ENCODE measurements at regions not wholly inside any gene's neighbourhood (a gene's known extent, or its start where the extent isn't known, plus 50 kb on each side); places are given as distances from the start of the nearest gene placed in this dataset.

DNA sequence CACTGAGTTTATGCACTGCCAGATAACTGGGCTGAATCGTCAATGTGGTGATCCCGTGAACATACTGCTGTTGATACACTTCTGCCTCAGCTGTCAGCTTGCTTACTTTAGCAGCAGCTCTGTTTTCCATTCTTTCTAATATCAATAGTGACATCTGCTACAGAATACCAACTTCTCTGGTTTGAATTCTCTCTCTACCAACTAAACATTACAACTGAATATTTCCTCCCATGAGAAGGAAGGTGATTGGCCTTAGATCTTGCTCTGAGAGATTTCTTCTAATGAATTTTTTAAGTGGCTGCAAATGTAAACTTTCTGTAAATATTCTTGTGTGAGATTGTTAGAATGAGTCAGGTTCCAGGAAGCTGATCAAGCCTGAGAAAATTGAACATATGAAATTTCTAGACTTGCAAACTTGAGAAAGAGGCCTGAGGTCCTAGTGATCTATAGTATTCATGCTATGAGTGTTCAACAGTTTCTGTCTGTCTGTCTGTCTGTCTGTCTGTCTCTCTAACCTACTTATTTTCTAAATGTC is 205.5 kb upstream of the CDKN2B start:
- Mint-ChIP-seq H3K27ac (ENCODE audit: unreplicated experiment) (peak overlapping the region; percentile 93), H3K27me3 (ENCODE audit: low read depth, unreplicated experiment) (no peaks in the 10 kb centered on the region), H3K4me1 (ENCODE audit: low read depth, unreplicated experiment) (peaks cover 67% of the 10 kb centered on the region), H3K9me3 (ENCODE audit: unreplicated experiment) (no peaks in the 10 kb centered on the region), H3K4me3 (ENCODE audit: unreplicated experiment) (peak overlapping the region; percentile 61), H3K36me3 (ENCODE audit: low read depth, unreplicated experiment) (no peaks in the 10 kb centered on the region)
- peaks cover 45% of the 10 kb centered on the region for H3K4me1 ChIP-seq (ENCODE audit: insufficient read depth, low read length)
- H4K20me1 ChIP-seq (ENCODE audit: insufficient read depth, low read length), result no peaks in the 10 kb centered on the region
- peak overlapping the region; percentile 23 for H3K27ac ChIP-seq (ENCODE audit: low read depth, low read length)
- H3K9me3 ChIP-seq (ENCODE audit: insufficient read depth, low read depth, low read length), result no peaks in the 10 kb centered on the region
- peak overlapping the region; percentile 31 for H3K9ac ChIP-seq (ENCODE audit: low read length)
- FAIRE-seq (peak; percentile 80), DNase-seq (ENCODE audit: low read depth) (peak; percentile 47)
- TF ChIP-seq, protein P1, sequence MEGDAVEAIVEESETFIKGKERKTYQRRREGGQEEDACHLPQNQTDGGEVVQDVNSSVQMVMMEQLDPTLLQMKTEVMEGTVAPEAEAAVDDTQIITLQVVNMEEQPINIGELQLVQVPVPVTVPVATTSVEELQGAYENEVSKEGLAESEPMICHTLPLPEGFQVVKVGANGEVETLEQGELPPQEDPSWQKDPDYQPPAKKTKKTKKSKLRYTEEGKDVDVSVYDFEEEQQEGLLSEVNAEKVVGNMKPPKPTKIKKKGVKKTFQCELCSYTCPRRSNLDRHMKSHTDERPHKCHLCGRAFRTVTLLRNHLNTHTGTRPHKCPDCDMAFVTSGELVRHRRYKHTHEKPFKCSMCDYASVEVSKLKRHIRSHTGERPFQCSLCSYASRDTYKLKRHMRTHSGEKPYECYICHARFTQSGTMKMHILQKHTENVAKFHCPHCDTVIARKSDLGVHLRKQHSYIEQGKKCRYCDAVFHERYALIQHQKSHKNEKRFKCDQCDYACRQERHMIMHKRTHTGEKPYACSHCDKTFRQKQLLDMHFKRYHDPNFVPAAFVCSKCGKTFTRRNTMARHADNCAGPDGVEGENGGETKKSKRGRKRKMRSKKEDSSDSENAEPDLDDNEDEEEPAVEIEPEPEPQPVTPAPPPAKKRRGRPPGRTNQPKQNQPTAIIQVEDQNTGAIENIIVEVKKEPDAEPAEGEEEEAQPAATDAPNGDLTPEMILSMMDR (IDR thresholded peaks at IDR 0.05; ENCODE audit: insufficient read depth, low read depth, low read length), result no peak
- TF ChIP-seq EZH2 (IDR thresholded peaks at IDR 0.05; ENCODE audit: insufficient read depth, low read length), result no peak
- H3K4me2 ChIP-seq (ENCODE audit: low read length), result peak overlapping the region; percentile 42
- H3K4me3 ChIP-seq (ENCODE audit: insufficient read depth, low read depth, low read length), result no peak overlapping the region
- no peaks in the 10 kb centered on the region for H3K79me2 ChIP-seq (ENCODE audit: insufficient read depth, low read length)
- H2AFZ ChIP-seq (ENCODE audit: low read depth, low read length), result peak overlapping the region; percentile 50
- H3K36me3 ChIP-seq (ENCODE audit: insufficient read depth, low read length), result no peaks in the 10 kb centered on the region
- no peaks in the 10 kb centered on the region for H3K27me3 ChIP-seq (ENCODE audit: insufficient read depth, low read length)

- no peaks in the 10 kb centered on the region for H3K36me3 ChIP-seq (ENCODE audit: insufficient read depth, low read length)
- no peak overlapping the region for H2AFZ ChIP-seq (ENCODE audit: low read depth, low read length)
- no peak overlapping the region for H3K27ac ChIP-seq (ENCODE audit: low read depth, low read length)
- DNase-seq (ENCODE audit: low read depth) (no peak), FAIRE-seq (no peak)
- Mint-ChIP-seq H3K9me3 (ENCODE audit: unreplicated experiment) (peaks cover 2% of the 10 kb centered on the region), H3K4me1 (ENCODE audit: low read depth, unreplicated experiment) (peaks cover 62% of the 10 kb centered on the region), H3K27me3 (ENCODE audit: low read depth, unreplicated experiment) (no peaks in the 10 kb centered on the region), H3K4me3 (ENCODE audit: unreplicated experiment) (no peak overlapping the region), H3K27ac (ENCODE audit: unreplicated experiment) (peak overlapping the region; percentile 93), H3K36me3 (ENCODE audit: low read depth, unreplicated experiment) (no peaks in the 10 kb centered on the region)
- H3K79me2 ChIP-seq (ENCODE audit: insufficient read depth, low read length), result no peaks in the 10 kb centered on the region
- H3K4me1 ChIP-seq (ENCODE audit: insufficient read depth, low read length), result peaks cover 39% of the 10 kb centered on the region
- no peaks in the 10 kb centered on the region for H3K27me3 ChIP-seq (ENCODE audit: insufficient read depth, low read length)
- H4K20me1 ChIP-seq (ENCODE audit: insufficient read depth, low read length), result no peaks in the 10 kb centered on the region
- no peaks in the 10 kb centered on the region for H3K9me3 ChIP-seq (ENCODE audit: insufficient read depth, low read depth, low read length)
- no peak overlapping the region for H3K4me2 ChIP-seq (ENCODE audit: low read length)
- TF ChIP-seq, protein P1 (IDR thresholded peaks at IDR 0.05; ENCODE audit: insufficient read depth, low read depth, low read length), result no peak
- TF ChIP-seq EZH2 (IDR thresholded peaks at IDR 0.05; ENCODE audit: insufficient read depth, low read length), result no peak
- H3K4me3 ChIP-seq (ENCODE audit: insufficient read depth, low read depth, low read length), result no peak overlapping the region
- H3K9ac ChIP-seq (ENCODE audit: low read length), result no peak overlapping the region
Measured at GRCh38 chr9:22215521-22215920, 206.4 kb upstream of the CDKN2B start.

DNA sequence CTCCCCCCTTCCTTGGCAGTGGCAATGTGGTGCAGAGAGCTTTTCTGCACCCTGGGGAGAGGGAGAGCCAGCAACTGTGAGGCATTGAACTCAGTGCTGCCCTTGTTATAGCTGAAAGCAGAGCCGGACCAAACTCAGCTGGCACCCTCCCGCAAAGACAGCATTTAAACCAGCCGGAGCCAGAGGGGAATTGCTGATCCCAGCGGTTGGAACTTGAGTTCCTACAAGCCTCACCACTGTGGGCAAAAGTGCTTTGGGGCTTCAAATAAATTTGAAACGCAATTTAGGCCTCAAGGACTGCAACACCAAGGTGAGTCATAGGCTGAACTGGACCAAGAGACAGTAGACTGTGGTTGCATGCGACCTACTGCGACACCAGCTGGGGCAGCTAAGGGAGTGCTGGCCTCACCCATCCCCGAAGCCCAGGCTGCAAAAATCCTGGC is 207.6 kb upstream of the CDKN2B start:
- H3K36me3 ChIP-seq (ENCODE audit: insufficient read depth, low read length), result no peaks in the 10 kb centered on the region
- TF ChIP-seq, protein P1 (IDR thresholded peaks at IDR 0.05; ENCODE audit: insufficient read depth, low read depth, low read length), result no peak
- no peak for TF ChIP-seq EZH2 (IDR thresholded peaks at IDR 0.05; ENCODE audit: insufficient read depth, low read length)
- H3K9ac ChIP-seq (ENCODE audit: low read length), result no peak overlapping the region
- H4K20me1 ChIP-seq (ENCODE audit: insufficient read depth, low read length), result no peaks in the 10 kb centered on the region
- H3K36me3 Mint-ChIP-seq (ENCODE audit: low read depth, unreplicated experiment), result no peaks in the 10 kb centered on the region
- H3K9me3 Mint-ChIP-seq (ENCODE audit: unreplicated experiment), result peaks cover 8% of the 10 kb centered on the region
- no peak for FAIRE-seq
- no peaks in the 10 kb centered on the region for H3K79me2 ChIP-seq (ENCODE audit: insufficient read depth, low read length)
- no peaks in the 10 kb centered on the region for H3K27me3 ChIP-seq (ENCODE audit: insufficient read depth, low read length)
- peaks cover 28% of the 10 kb centered on the region for H3K4me1 ChIP-seq (ENCODE audit: insufficient read depth, low read length)
- H3K27ac Mint-ChIP-seq (ENCODE audit: unreplicated experiment), result peak overlapping the region; percentile 93
- peaks cover 51% of the 10 kb centered on the region for H3K4me1 Mint-ChIP-seq (ENCODE audit: low read depth, unreplicated experiment)
- peak overlapping the region; percentile 42 for H2AFZ ChIP-seq (ENCODE audit: low read depth, low read length)
- DNase-seq (ENCODE audit: low read depth), result peak; percentile 64
- H3K4me3 ChIP-seq (ENCODE audit: insufficient read depth, low read depth, low read length), result no peak overlapping the region
- no peak overlapping the region for H3K4me2 ChIP-seq (ENCODE audit: low read length)
- H3K9me3 ChIP-seq (ENCODE audit: insufficient read depth, low read depth, low read length), result no peaks in the 10 kb centered on the region
- H3K27me3 Mint-ChIP-seq (ENCODE audit: low read depth, unreplicated experiment), result no peaks in the 10 kb centered on the region
- H3K4me3 Mint-ChIP-seq (ENCODE audit: unreplicated experiment), result peak overlapping the region; percentile 61
- no peak overlapping the region for H3K27ac ChIP-seq (ENCODE audit: low read depth, low read length)

All from astrocyte (in vitro differentiated cells and primary cell).